H9 (cell line): ENCODE measurements at regions not wholly inside any gene's neighbourhood (a gene's known extent, or its start where the extent isn't known, plus 50 kb on each side); places are given as distances from the start of the nearest gene placed in this dataset.

Experiments
- DNase-seq: peaks from one replicate; pipeline ENCODE4 v3.0.0-alpha.2; 2017
- H2AFZ ChIP-seq: one replicate; pipeline ENCODE4 v1.6.1; 2013; ENCODE audit warnings: mild to moderate bottlenecking, low read length, control low read depth, moderate library complexity
- H2AK5ac ChIP-seq: 2 replicates; pipeline ENCODE4 v1.6.1; 2013; ENCODE audit warnings: low read length, control low read depth, mixed read lengths; ENCODE audit not compliant: insufficient read length
- H2BK120ac ChIP-seq: one replicate; pipeline ENCODE4 v1.6.1; 2013; ENCODE audit warnings: low read depth, mild to moderate bottlenecking, low read length, control low read depth, inconsistent platforms; ENCODE audit not compliant: poor library complexity, severe bottlenecking
- H2BK12ac ChIP-seq: 2 replicates; pipeline ENCODE4 v1.6.1; 2013; ENCODE audit warnings: low read length, control low read depth, mixed read lengths, low read depth; ENCODE audit not compliant: insufficient read length
- H2BK15ac ChIP-seq: 2 replicates; pipeline ENCODE4 v1.6.1; 2013; ENCODE audit warnings: low read depth, low read length, control low read depth
- H2BK20ac ChIP-seq: one replicate; pipeline ENCODE4 v1.6.1; 2013; ENCODE audit warnings: low read depth, mild to moderate bottlenecking, low read length, control low read depth, inconsistent platforms; ENCODE audit not compliant: poor library complexity, severe bottlenecking
- H2BK5ac ChIP-seq: 2 replicates; pipeline ENCODE4 v1.6.1; 2013; ENCODE audit warnings: low read length, control low read depth, mixed read lengths; ENCODE audit not compliant: insufficient read length
- H3K14ac ChIP-seq: 2 replicates; pipeline ENCODE4 v1.6.1; 2013; ENCODE audit warnings: low read length, control low read depth; ENCODE audit not compliant: insufficient read depth
- H3K18ac ChIP-seq: 2 replicates; pipeline ENCODE4 v1.6.1; 2013; ENCODE audit warnings: low read depth, mild to moderate bottlenecking, mixed read lengths, low read length, control low read depth; ENCODE audit not compliant: insufficient read length
- H3K23ac ChIP-seq: 2 replicates; pipeline ENCODE4 v1.6.1; 2013; ENCODE audit warnings: low read length, control low read depth, mixed read lengths, low read depth; ENCODE audit not compliant: insufficient read length
- H3K23me2 ChIP-seq: 2 replicates; pipeline ENCODE4 v1.6.1; 2013; ENCODE audit warnings: low read depth, mild to moderate bottlenecking, mixed read lengths, low read length, control low read depth; ENCODE audit not compliant: insufficient read length, poor library complexity, severe bottlenecking
- H3K27ac ChIP-seq: 2 replicates; pipeline ENCODE4 v1.5.1; 2013; ENCODE audit warnings: low read length, control low read depth, mixed read lengths, low read depth; ENCODE audit not compliant: insufficient read length
- H3K27me3 ChIP-seq: 2 replicates; pipeline ENCODE4 v1.6.1; 2013; ENCODE audit warnings: low read length, control low read depth, inconsistent platforms; ENCODE audit not compliant: insufficient read depth
- H3K4ac ChIP-seq: 2 replicates; pipeline ENCODE4 v1.6.1; 2013; ENCODE audit warnings: low read depth, mild to moderate bottlenecking, control low read depth, inconsistent platforms, low read length, moderate library complexity
- H3K4me1 ChIP-seq: 2 replicates; pipeline ENCODE4 v1.6.1; 2013; ENCODE audit warnings: low read length, control low read depth, inconsistent platforms; ENCODE audit not compliant: insufficient read depth
- H3K4me2 ChIP-seq: 2 replicates; pipeline ENCODE4 v1.6.1; 2013; ENCODE audit warnings: low read length, control low read depth, mixed read lengths; ENCODE audit not compliant: insufficient read length, insufficient read depth
- H3K56ac ChIP-seq: 2 replicates; pipeline ENCODE4 v1.6.1; 2013; ENCODE audit warnings: low read depth, mild to moderate bottlenecking, mixed read lengths, low read length, control low read depth; ENCODE audit not compliant: insufficient read length
- H3K79me1 ChIP-seq: 2 replicates; pipeline ENCODE4 v1.6.1; 2013; ENCODE audit warnings: low read depth, mild to moderate bottlenecking, moderate library complexity, low read length, control low read depth, inconsistent platforms; ENCODE audit not compliant: insufficient read depth, poor library complexity, severe bottlenecking
- H3K79me2 ChIP-seq: 2 replicates; pipeline ENCODE4 v1.6.1; 2013; ENCODE audit warnings: low read length, control low read depth, inconsistent platforms; ENCODE audit not compliant: insufficient read depth
- H3K9ac ChIP-seq: 2 replicates; pipeline ENCODE4 v1.6.1; 2013; ENCODE audit warnings: low read length, control low read depth, mixed read lengths; ENCODE audit not compliant: insufficient read length; ENCODE audit errors: extremely low read depth
- H3K9me3 ChIP-seq: one replicate; pipeline ENCODE4 v1.6.1; 2013; ENCODE audit warnings: low read depth, low read length, inconsistent platforms; ENCODE audit not compliant: control insufficient read depth
- H3T11ph ChIP-seq: one replicate; pipeline ENCODE4 v1.6.1; 2013; ENCODE audit warnings: mild to moderate bottlenecking, low read length, control low read depth, inconsistent platforms
- H4K20me1 ChIP-seq: one replicate; pipeline ENCODE4 v1.6.1; 2013; ENCODE audit not compliant: control insufficient read depth, insufficient read length, insufficient read depth
- H4K5ac ChIP-seq: 2 replicates; pipeline ENCODE4 v1.6.1; 2013; ENCODE audit warnings: low read depth, mild to moderate bottlenecking, mixed read lengths, low read length, control low read depth; ENCODE audit not compliant: insufficient read length
- H4K8ac ChIP-seq: replicated peaks from 2 replicates; pipeline ENCODE4 v1.6.1; 2013; ENCODE audit warnings: low read length, control low read depth, mixed read lengths, low read depth; ENCODE audit not compliant: insufficient read length
- H4K91ac ChIP-seq: 2 replicates; pipeline ENCODE4 v1.6.1; 2013; ENCODE audit warnings: low read depth, mild to moderate bottlenecking, moderate library complexity, mixed read lengths, low read length, control low read depth; ENCODE audit not compliant: insufficient read length
- H3K27ac Mint-ChIP-seq, 3 experiments: 2 replicates in 2 of 3; 3 replicates in 1 of 3; pipeline ENCODE4 v1.8.0; 2020 to 2021; ENCODE audit warnings: mixed read lengths in 3 of 3, mild to moderate bottlenecking in 1 of 3, moderate library complexity in 1 of 3
- H3K27me3 Mint-ChIP-seq: 2 replicates; pipeline ENCODE4 v1.8.0; 2021; ENCODE audit warnings: low read depth, mild to moderate bottlenecking, moderate library complexity, mixed read lengths
- H3K36me3 Mint-ChIP-seq, 3 experiments: 2 replicates in 2 of 3; 3 replicates in 1 of 3; pipeline ENCODE4 v1.8.0; 2020 to 2021; ENCODE audit warnings: low read depth in 3 of 3, mixed read lengths in 3 of 3; ENCODE audit not compliant: insufficient read depth in 1 of 3
- H3K4me1 Mint-ChIP-seq, 2 experiments: 2 replicates each; pipeline ENCODE4 v1.8.0; 2020; ENCODE audit warnings: mixed read lengths in 2 of 2
- H3K4me3 Mint-ChIP-seq, 2 experiments: 2 replicates in 1 of 2; 3 replicates in 1 of 2; pipeline ENCODE4 v1.8.0; 2020 to 2021; ENCODE audit warnings: mild to moderate bottlenecking in 2 of 2, mixed read lengths in 2 of 2, moderate library complexity in 1 of 2
- H3K9me3 Mint-ChIP-seq, 2 experiments: 2 replicates in 1 of 2; 3 replicates in 1 of 2; pipeline ENCODE4 v1.8.0; 2020; ENCODE audit warnings: mild to moderate bottlenecking in 2 of 2, mixed read lengths in 2 of 2, moderate library complexity in 1 of 2
- CTCF ChIP-seq: fragments of 200-600 bp; sonication (generic); conservative IDR thresholded peaks from 3 replicates; pipeline ENCODE4 v1.8.0; 2021; ENCODE audit warnings: antibody characterized with exemption, mild to moderate bottlenecking
- WGBS: extraction: QIAGEN DNeasy Blood & Tissue Kit; methylation state at CpG from one replicate; pipeline ENCODE4 v1.1.7; 2013; ENCODE audit warnings: missing lambda C conversion rate, low lambda C conversion rate, mixed read lengths; ENCODE audit not compliant: insufficient read length; ENCODE audit errors: extremely low coverage; 5-methylcytosine and 5-hydroxymethylcytosine counted together

- Mint-ChIP-seq H3K36me3 (peaks cover 0 to 8% (median 5%) of the 10 kb centered on the region in 3 experiments; a peak in 3 of 7 replicates), H3K27me3 (peaks cover 1% of the 10 kb centered on the region; the same call in 1 of the 2 replicates), H3K9me3 (peaks cover 68 to 74% of the 10 kb centered on the region in 2 experiments), H3K4me1 (peaks cover 8 to 10% of the 10 kb centered on the region in 2 experiments; a peak in 3 of 4 replicates), H3K4me3 (no peak overlapping the region), H3K27ac (0 out of 7 replicates have a peak overlapping the region, but pooled peaks of 1 of the 3 experiments have one; percentile 28)
- no peak overlapping the region for H2BK12ac ChIP-seq
- H4K8ac ChIP-seq, result no peak overlapping the region
- no peak overlapping the region for H2BK5ac ChIP-seq
- no peak overlapping the region for H4K5ac ChIP-seq
- H3K23me2 ChIP-seq, result no peaks in the 10 kb centered on the region
- TF ChIP-seq CTCF, result no peak
- no peaks in the 10 kb centered on the region for H3K4me1 ChIP-seq
- no peak overlapping the region for H2BK120ac ChIP-seq
- no peak overlapping the region for H2AK5ac ChIP-seq
- H2BK15ac ChIP-seq, result no peak overlapping the region
- no peak for DNase-seq
- no peak overlapping the region for H2AFZ ChIP-seq
- no peak overlapping the region for H3K56ac ChIP-seq
- no peaks in the 10 kb centered on the region for H3K79me1 ChIP-seq
- H3K4ac ChIP-seq, result no peak overlapping the region
- H3K23ac ChIP-seq, result no peak overlapping the region
- H3K4me2 ChIP-seq, result no peak overlapping the region
- no peak overlapping the region for H3K14ac ChIP-seq
- no CpG with 5 or more reads among the region's 8 CpGs for WGBS
- no peak overlapping the region for H3T11ph ChIP-seq
- H3K18ac ChIP-seq, result no peak overlapping the region
- H3K27me3 ChIP-seq, result no peaks in the 10 kb centered on the region
- no peak overlapping the region for H4K91ac ChIP-seq
- H2BK20ac ChIP-seq, result no peak overlapping the region
- H4K20me1 ChIP-seq, result no peaks in the 10 kb centered on the region
- no peak overlapping the region for H3K27ac ChIP-seq
- no peaks in the 10 kb centered on the region for H3K79me2 ChIP-seq
- H3K9ac ChIP-seq, result no peak overlapping the region
- no peaks in the 10 kb centered on the region for H3K9me3 ChIP-seq
Observed at GRCh38 chrX:40514376-40514775, 66.4 kb upstream of the ATP6AP2 start.
